Adrenal gland (tissue), 9 donors: ENCODE measurements at regions not wholly inside any gene's neighbourhood (a gene's known extent, or its start where the extent isn't known, plus 50 kb on each side); places are given as distances from the start of the nearest gene placed in this dataset.

Experiments
- DNase-seq, 7 donors: peaks; one replicate each; pipeline ENCODE4 v3.0.0-alpha.2; 2019 to 2020
- H3K27ac ChIP-seq, 5 donors: fragments of 200-600 bp; sonication (generic) in 4 of 5; 1 replicate in 3 of 5; 2 replicates in 2 of 5; pipeline versions ENCODE4 v1.5.1 to v1.8.0; 2016 to 2020; ENCODE audit warnings: mild to moderate bottlenecking in 1 of 5
- H3K27me3 ChIP-seq: fragments of 200-600 bp; 2 replicates; pipeline ENCODE4 v1.8.0; 2021
- H3K36me3 ChIP-seq, 2 donors: fragments of 200-600 bp; replicated peaks in 1 of 2; 1 replicate in 1 of 2; 2 replicates in 1 of 2; pipeline versions ENCODE4 v1.5.1 to v1.8.0; 2018 to 2022
- H3K4me1 ChIP-seq, 2 donors: fragments of 200-600 bp; replicated peaks in 1 of 2; 1 replicate in 1 of 2; 2 replicates in 1 of 2; pipeline versions ENCODE4 v1.5.1 to v1.8.0; 2018 to 2021
- H3K4me3 ChIP-seq, 4 donors: fragments of 200-600 bp; sonication (generic) in 3 of 4; one replicate each; pipeline ENCODE4 v1.5.1; 2016 to 2018
- H3K9me3 ChIP-seq, 3 donors: fragments of 200-600 bp; sonication (generic) in 1 of 3; replicated peaks in 1 of 3; 1 replicate in 2 of 3; 2 replicates in 1 of 3; pipeline versions ENCODE4 v1.5.1 to v1.8.0; 2016 to 2021
- CTCF ChIP-seq, 6 experiments: fragments of 450-650 bp in 4 of 6; fragments of 200-600 bp in 2 of 6; sonication (generic) in 1 of 6; IDR thresholded peaks; 1 replicate in 5 of 6; 2 replicates in 1 of 6; pipeline versions ENCODE4 v1.5.1 to v1.8.0; 2016 to 2021; ENCODE audit warnings: antibody characterized with exemption in 6 of 6, mild to moderate bottlenecking in 2 of 6, moderate library complexity in 1 of 6
- POLR2A ChIP-seq, 2 donors: fragments of 450-650 bp; IDR thresholded peaks; one replicate each; pipeline ENCODE4 v1.6.1; 2017; ENCODE audit warnings: antibody characterized with exemption in 2 of 2, mild to moderate bottlenecking in 2 of 2, moderate library complexity in 1 of 2
- WGBS, 4 donors: extraction: QIAGEN DNeasy Blood & Tissue Kit in 2 of 4; methylation state at CpG; one replicate each; pipeline versions ENCODE4 v1.1.5 to v1.1.7; 2013 to 2017; 5-methylcytosine and 5-hydroxymethylcytosine counted together
- intact Hi-C, 2 donors: fragments of 100-400 bp; cut with DNase I; formaldehyde crosslinking; loops; one replicate each; pipeline versions ENCODE4 v1.14.1 to v1.15.0; 2022 to 2023
- donor health status: healthy with polysubstance abuse.
- donor health status: Bipolar disorder and iron deficiency.
- donor health status: DM: yes; HTN: yes; CAD: no.
- donor health status: DM: no; HTN: no; CAD: no.
- donor health status: DM: no; HTN: no; CAD: no.

- Histone ChIP-seq H3K27me3 (no peaks in the 10 kb centered on the region), H3K4me1 (no peaks in the 10 kb centered on the region), H3K9me3 (no peaks in the 10 kb centered on the region), H3K4me3 (no peak overlapping the region), H3K27ac (no peak overlapping the region), H3K36me3 (no peaks in the 10 kb centered on the region)
- intact Hi-C loops = no loop called here
- TF ChIP-seq POLR2A (IDR thresholded peaks at IDR 0.05) (no peak), CTCF (IDR thresholded peaks at IDR 0.05) (no peak)
- DNase-seq = no peak
- WGBS, 4 donors = 43 to 72% (median 52%) methylated on average over 2 of the region's 2 CpGs
Measured at GRCh38 chr11:127270851-127271250, 270.3 kb upstream of the KIRREL3 start.

- Histone ChIP-seq H3K27ac (no peak overlapping the region), H3K4me3 (no peak overlapping the region), H3K36me3 (no peaks in the 10 kb centered on the region), H3K27me3 (no peaks in the 10 kb centered on the region), H3K9me3 (no peaks in the 10 kb centered on the region), H3K4me1 (no peaks in the 10 kb centered on the region)
- no peak for TF ChIP-seq POLR2A (IDR thresholded peaks at IDR 0.05)
- TF ChIP-seq CTCF (IDR thresholded peaks at IDR 0.05) = no peak
- no peak for DNase-seq
- intact Hi-C loops = no loop called here
- WGBS, 4 donors = 89 to 97% (median 94%) methylated on average over 1 of the region's 1 CpG
Measured at GRCh38 chr11:127269911-127270310, 269.3 kb upstream of the KIRREL3 start.

- H3K36me3 ChIP-seq = no peaks in the 10 kb centered on the region
- DNase-seq = no peak
- intact Hi-C loops = no loop called here
- no peak for TF ChIP-seq CTCF (IDR thresholded peaks at IDR 0.05)
- TF ChIP-seq POLR2A (IDR thresholded peaks at IDR 0.05) = no peak
- H3K9me3 ChIP-seq = no peaks in the 10 kb centered on the region
- H3K4me1 ChIP-seq = no peaks in the 10 kb centered on the region
- no peak overlapping the region for H3K4me3 ChIP-seq
- H3K27ac ChIP-seq = no peak overlapping the region
- no peaks in the 10 kb centered on the region for H3K27me3 ChIP-seq
Measured at GRCh38 chr11:127268932-127269331, 268.4 kb upstream of the KIRREL3 start.

- no peak overlapping the region for H3K27ac ChIP-seq
- H3K27me3 ChIP-seq = no peaks in the 10 kb centered on the region
- no peaks in the 10 kb centered on the region for H3K36me3 ChIP-seq
- no peak overlapping the region for H3K4me3 ChIP-seq
- no peaks in the 10 kb centered on the region for H3K9me3 ChIP-seq
- WGBS, 4 donors = 70 to 79% (median 76%) methylated on average over 7 of the region's 7 CpGs
- DNase-seq = no peak
- no peaks in the 10 kb centered on the region for H3K4me1 ChIP-seq
- intact Hi-C loops = no loop called here
- TF ChIP-seq CTCF (IDR thresholded peaks at IDR 0.05) = no peak
- no peak for TF ChIP-seq POLR2A (IDR thresholded peaks at IDR 0.05)
Measured at GRCh38 chr11:127268521-127268920, 268.0 kb upstream of the KIRREL3 start.
